ENCODE measurements at regions not wholly inside any gene's neighbourhood (a gene's known extent, or its start where the extent isn't known, plus 50 kb on each side); places are given as distances from the start of the nearest gene placed in this dataset.

GRCh38 chr10:58140691-58141347 is 126.9 kb downstream of the IPMK start:
- no peak for DNase-seq

GRCh38 chr10:58140054-58140453 is 127.6 kb downstream of the IPMK start:
- DNase-seq: no peak

GRCh38 chr10:58137813-58138212 is 129.9 kb downstream of the IPMK start:
- no peak for DNase-seq

GRCh38 chr10:58115218-58116050 is 152.3 kb downstream of the IPMK start:
- DNase-seq: no peak

- no peak for DNase-seq
Observed at GRCh38 chr10:58109731-58110130, 158.0 kb downstream of the IPMK start.

GRCh38 chr10:58107506-58107905 is 160.2 kb downstream of the IPMK start:
- DNase-seq: no peak

GRCh38 chr10:58106211-58107035 is 161.3 kb downstream of the IPMK start:
- no peak for DNase-seq

GRCh38 chr10:58104351-58104751 is 163.3 kb downstream of the IPMK start:
- no peak for DNase-seq

- DNase-seq: no peak
Observed at GRCh38 chr10:58102897-58103296, 164.8 kb downstream of the IPMK start.

- no peak for DNase-seq
Observed at GRCh38 chr10:58101682-58102081, 166.0 kb downstream of the IPMK start.

GRCh38 chr10:58094985-58095718 is 172.5 kb downstream of the IPMK start:
- no peak for DNase-seq

- no peak for DNase-seq
Observed at GRCh38 chr10:58091886-58092285, 175.8 kb downstream of the IPMK start.

GRCh38 chr10:58089739-58090138 is 178.0 kb downstream of the IPMK start:
- no peak for DNase-seq

- DNase-seq: no peak
Observed at GRCh38 chr10:58087896-58088295, 179.8 kb downstream of the IPMK start.

GRCh38 chr10:58086763-58087150 is 180.9 kb downstream of the IPMK start:
- no peak for DNase-seq

- DNase-seq: no peak
Observed at GRCh38 chr10:58086144-58086762, 181.4 kb downstream of the IPMK start.

GRCh38 chr10:58082248-58082647 is 185.4 kb downstream of the IPMK start:
- no peak for DNase-seq

- DNase-seq: no peak
Observed at GRCh38 chr10:58081353-58081752, 186.3 kb downstream of the IPMK start.

GRCh38 chr10:58079461-58079860 is 188.2 kb downstream of the IPMK start:
- no peak for DNase-seq

GRCh38 chr10:58072634-58073033 is 195.1 kb downstream of the IPMK start:
- DNase-seq: no peak

GRCh38 chr10:58070956-58071355 is 196.7 kb downstream of the IPMK start:
- no peak for DNase-seq

- DNase-seq: no peak
Observed at GRCh38 chr10:58068809-58069208, 198.9 kb downstream of the IPMK start.
